H9 (cell line): ENCODE measurements at regions not wholly inside any gene's neighbourhood (a gene's known extent, or its start where the extent isn't known, plus 50 kb on each side); places are given as distances from the start of the nearest gene placed in this dataset.

Source experiments
- DNase-seq: peaks from one replicate; pipeline ENCODE4 v3.0.0-alpha.2; 2017
- H2AFZ ChIP-seq: one replicate; pipeline ENCODE4 v1.6.1; 2013; ENCODE audit warnings: mild to moderate bottlenecking, low read length, control low read depth, moderate library complexity
- H2AK5ac ChIP-seq: 2 replicates; pipeline ENCODE4 v1.6.1; 2013; ENCODE audit warnings: low read length, control low read depth, mixed read lengths; ENCODE audit not compliant: insufficient read length
- H2BK120ac ChIP-seq: one replicate; pipeline ENCODE4 v1.6.1; 2013; ENCODE audit warnings: low read depth, mild to moderate bottlenecking, low read length, control low read depth, inconsistent platforms; ENCODE audit not compliant: poor library complexity, severe bottlenecking
- H2BK12ac ChIP-seq: 2 replicates; pipeline ENCODE4 v1.6.1; 2013; ENCODE audit warnings: low read length, control low read depth, mixed read lengths, low read depth; ENCODE audit not compliant: insufficient read length
- H2BK15ac ChIP-seq: 2 replicates; pipeline ENCODE4 v1.6.1; 2013; ENCODE audit warnings: low read depth, low read length, control low read depth
- H2BK20ac ChIP-seq: one replicate; pipeline ENCODE4 v1.6.1; 2013; ENCODE audit warnings: low read depth, mild to moderate bottlenecking, low read length, control low read depth, inconsistent platforms; ENCODE audit not compliant: poor library complexity, severe bottlenecking
- H2BK5ac ChIP-seq: 2 replicates; pipeline ENCODE4 v1.6.1; 2013; ENCODE audit warnings: low read length, control low read depth, mixed read lengths; ENCODE audit not compliant: insufficient read length
- H3K14ac ChIP-seq: 2 replicates; pipeline ENCODE4 v1.6.1; 2013; ENCODE audit warnings: low read length, control low read depth; ENCODE audit not compliant: insufficient read depth
- H3K18ac ChIP-seq: 2 replicates; pipeline ENCODE4 v1.6.1; 2013; ENCODE audit warnings: low read depth, mild to moderate bottlenecking, mixed read lengths, low read length, control low read depth; ENCODE audit not compliant: insufficient read length
- H3K23ac ChIP-seq: 2 replicates; pipeline ENCODE4 v1.6.1; 2013; ENCODE audit warnings: low read length, control low read depth, mixed read lengths, low read depth; ENCODE audit not compliant: insufficient read length
- H3K23me2 ChIP-seq: 2 replicates; pipeline ENCODE4 v1.6.1; 2013; ENCODE audit warnings: low read depth, mild to moderate bottlenecking, mixed read lengths, low read length, control low read depth; ENCODE audit not compliant: insufficient read length, poor library complexity, severe bottlenecking
- H3K27ac ChIP-seq: 2 replicates; pipeline ENCODE4 v1.5.1; 2013; ENCODE audit warnings: low read length, control low read depth, mixed read lengths, low read depth; ENCODE audit not compliant: insufficient read length
- H3K27me3 ChIP-seq: 2 replicates; pipeline ENCODE4 v1.6.1; 2013; ENCODE audit warnings: low read length, control low read depth, inconsistent platforms; ENCODE audit not compliant: insufficient read depth
- H3K4ac ChIP-seq: 2 replicates; pipeline ENCODE4 v1.6.1; 2013; ENCODE audit warnings: low read depth, mild to moderate bottlenecking, control low read depth, inconsistent platforms, low read length, moderate library complexity
- H3K4me1 ChIP-seq: 2 replicates; pipeline ENCODE4 v1.6.1; 2013; ENCODE audit warnings: low read length, control low read depth, inconsistent platforms; ENCODE audit not compliant: insufficient read depth
- H3K4me2 ChIP-seq: 2 replicates; pipeline ENCODE4 v1.6.1; 2013; ENCODE audit warnings: low read length, control low read depth, mixed read lengths; ENCODE audit not compliant: insufficient read length, insufficient read depth
- H3K56ac ChIP-seq: 2 replicates; pipeline ENCODE4 v1.6.1; 2013; ENCODE audit warnings: low read depth, mild to moderate bottlenecking, mixed read lengths, low read length, control low read depth; ENCODE audit not compliant: insufficient read length
- H3K79me1 ChIP-seq: 2 replicates; pipeline ENCODE4 v1.6.1; 2013; ENCODE audit warnings: low read depth, mild to moderate bottlenecking, moderate library complexity, low read length, control low read depth, inconsistent platforms; ENCODE audit not compliant: insufficient read depth, poor library complexity, severe bottlenecking
- H3K79me2 ChIP-seq: 2 replicates; pipeline ENCODE4 v1.6.1; 2013; ENCODE audit warnings: low read length, control low read depth, inconsistent platforms; ENCODE audit not compliant: insufficient read depth
- H3K9ac ChIP-seq: 2 replicates; pipeline ENCODE4 v1.6.1; 2013; ENCODE audit warnings: low read length, control low read depth, mixed read lengths; ENCODE audit not compliant: insufficient read length; ENCODE audit errors: extremely low read depth
- H3K9me3 ChIP-seq: one replicate; pipeline ENCODE4 v1.6.1; 2013; ENCODE audit warnings: low read depth, low read length, inconsistent platforms; ENCODE audit not compliant: control insufficient read depth
- H3T11ph ChIP-seq: one replicate; pipeline ENCODE4 v1.6.1; 2013; ENCODE audit warnings: mild to moderate bottlenecking, low read length, control low read depth, inconsistent platforms
- H4K20me1 ChIP-seq: one replicate; pipeline ENCODE4 v1.6.1; 2013; ENCODE audit not compliant: control insufficient read depth, insufficient read length, insufficient read depth
- H4K5ac ChIP-seq: 2 replicates; pipeline ENCODE4 v1.6.1; 2013; ENCODE audit warnings: low read depth, mild to moderate bottlenecking, mixed read lengths, low read length, control low read depth; ENCODE audit not compliant: insufficient read length
- H4K8ac ChIP-seq: replicated peaks from 2 replicates; pipeline ENCODE4 v1.6.1; 2013; ENCODE audit warnings: low read length, control low read depth, mixed read lengths, low read depth; ENCODE audit not compliant: insufficient read length
- H4K91ac ChIP-seq: 2 replicates; pipeline ENCODE4 v1.6.1; 2013; ENCODE audit warnings: low read depth, mild to moderate bottlenecking, moderate library complexity, mixed read lengths, low read length, control low read depth; ENCODE audit not compliant: insufficient read length
- H3K27ac Mint-ChIP-seq, 3 experiments: 2 replicates in 2 of 3; 3 replicates in 1 of 3; pipeline ENCODE4 v1.8.0; 2020 to 2021; ENCODE audit warnings: mixed read lengths in 3 of 3, mild to moderate bottlenecking in 1 of 3, moderate library complexity in 1 of 3
- H3K27me3 Mint-ChIP-seq: 2 replicates; pipeline ENCODE4 v1.8.0; 2021; ENCODE audit warnings: low read depth, mild to moderate bottlenecking, moderate library complexity, mixed read lengths
- H3K36me3 Mint-ChIP-seq, 3 experiments: 2 replicates in 2 of 3; 3 replicates in 1 of 3; pipeline ENCODE4 v1.8.0; 2020 to 2021; ENCODE audit warnings: low read depth in 3 of 3, mixed read lengths in 3 of 3; ENCODE audit not compliant: insufficient read depth in 1 of 3
- H3K4me1 Mint-ChIP-seq, 2 experiments: 2 replicates each; pipeline ENCODE4 v1.8.0; 2020; ENCODE audit warnings: mixed read lengths in 2 of 2
- H3K4me3 Mint-ChIP-seq, 2 experiments: 2 replicates in 1 of 2; 3 replicates in 1 of 2; pipeline ENCODE4 v1.8.0; 2020 to 2021; ENCODE audit warnings: mild to moderate bottlenecking in 2 of 2, mixed read lengths in 2 of 2, moderate library complexity in 1 of 2
- H3K9me3 Mint-ChIP-seq, 2 experiments: 2 replicates in 1 of 2; 3 replicates in 1 of 2; pipeline ENCODE4 v1.8.0; 2020; ENCODE audit warnings: mild to moderate bottlenecking in 2 of 2, mixed read lengths in 2 of 2, moderate library complexity in 1 of 2
- CTCF ChIP-seq: fragments of 200-600 bp; sonication (generic); conservative IDR thresholded peaks from 3 replicates; pipeline ENCODE4 v1.8.0; 2021; ENCODE audit warnings: antibody characterized with exemption, mild to moderate bottlenecking
- WGBS: extraction: QIAGEN DNeasy Blood & Tissue Kit; methylation state at CpG from one replicate; pipeline ENCODE4 v1.1.7; 2013; ENCODE audit warnings: missing lambda C conversion rate, low lambda C conversion rate, mixed read lengths; ENCODE audit not compliant: insufficient read length; ENCODE audit errors: extremely low coverage; 5-methylcytosine and 5-hydroxymethylcytosine counted together

DNA sequence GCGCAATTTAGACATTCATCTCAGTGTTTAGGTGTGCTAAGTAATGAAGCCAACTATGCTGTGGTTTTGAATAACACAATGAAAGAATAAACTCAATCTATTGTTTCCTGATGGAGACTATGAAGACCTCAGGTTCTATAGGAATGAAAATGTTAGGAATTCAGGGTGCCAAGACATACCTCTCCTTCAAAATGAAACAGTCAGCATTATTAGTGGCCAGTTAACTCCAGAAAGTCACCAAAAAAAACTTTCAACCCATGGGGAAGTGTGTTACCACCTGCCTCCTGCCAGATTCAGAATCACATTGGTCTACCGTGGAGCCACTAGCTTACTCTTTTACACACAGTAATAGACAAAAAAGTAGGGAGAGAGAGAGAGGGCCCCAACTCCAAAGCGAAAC, 352.9 kb downstream of the GABRG1 start:
- H2AFZ ChIP-seq: no peak overlapping the region

More for the DNA sequence above, 352.9 kb downstream of the GABRG1 start:
- Mint-ChIP-seq H3K9me3 (no peaks in the 10 kb centered on the region), H3K4me1 (peaks cover 0 to 6% of the 10 kb centered on the region in 2 experiments; a peak in 3 of 4 replicates), H3K4me3 (no peak overlapping the region), H3K27me3 (no peaks in the 10 kb centered on the region), H3K36me3 (no peaks in the 10 kb centered on the region; a peak in 1 of 7 replicates), H3K27ac (0 out of 7 replicates have a peak overlapping the region, but pooled peaks of 2 of the 3 experiments have one; percentile 50 to 67)
- no peaks in the 10 kb centered on the region for H4K20me1 ChIP-seq
- H4K8ac ChIP-seq: no peak overlapping the region
- no peaks in the 10 kb centered on the region for H3K27me3 ChIP-seq
- no peak overlapping the region for H2AK5ac ChIP-seq
- H3K9ac ChIP-seq: no peak overlapping the region
- no peaks in the 10 kb centered on the region for H3K79me1 ChIP-seq
- no peaks in the 10 kb centered on the region for H3K79me2 ChIP-seq
- no peak overlapping the region for H3K18ac ChIP-seq
- H2BK120ac ChIP-seq: no peak overlapping the region
- H3K4ac ChIP-seq: no peak overlapping the region
- WGBS: no CpG with 5 or more reads among the region's 3 CpGs
- H3K4me2 ChIP-seq: no peak overlapping the region
- no peak overlapping the region for H3K23ac ChIP-seq
- H2BK15ac ChIP-seq: no peak overlapping the region
- H3K27ac ChIP-seq: no peak overlapping the region
- H2BK20ac ChIP-seq: no peak overlapping the region
- H4K5ac ChIP-seq: no peak overlapping the region
- no peak overlapping the region for H2BK12ac ChIP-seq
- H3T11ph ChIP-seq: no peak overlapping the region
- H3K9me3 ChIP-seq: no peaks in the 10 kb centered on the region
- H4K91ac ChIP-seq: no peak overlapping the region
- TF ChIP-seq CTCF: no peak
- DNase-seq: no peak
- no peaks in the 10 kb centered on the region for H3K23me2 ChIP-seq
- H3K4me1 ChIP-seq: no peaks in the 10 kb centered on the region
- no peak overlapping the region for H3K56ac ChIP-seq
- H3K14ac ChIP-seq: no peak overlapping the region
- no peak overlapping the region for H2BK5ac ChIP-seq
